ENCODE measurements at regions not wholly inside any gene's neighbourhood (a gene's known extent, or its start where the extent isn't known, plus 50 kb on each side); places are given as distances from the start of the nearest gene placed in this dataset.
"Not testable (repeated sequence)": the region's sequence is repeated elsewhere in the genome, so short reads cannot be mapped to it uniquely, and the experiment has no call there.

DNA sequence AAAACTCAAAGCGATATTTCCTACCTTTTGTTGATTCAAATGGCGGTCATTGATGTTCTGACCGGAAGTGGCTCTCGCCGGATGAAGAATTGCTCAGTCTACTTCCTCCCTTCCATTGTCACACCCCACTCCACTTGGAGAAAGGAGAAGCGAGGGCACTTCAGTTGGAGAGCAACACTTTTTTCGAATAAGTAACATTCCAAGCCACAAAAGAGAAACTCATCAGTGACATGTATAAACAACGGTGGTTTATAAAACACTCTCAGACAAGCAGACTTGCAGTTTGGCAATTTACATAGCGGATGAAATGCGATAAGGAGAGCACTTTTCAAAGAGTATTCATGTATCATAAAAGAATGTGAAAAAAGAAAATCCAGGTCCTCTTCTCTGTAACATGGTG is 919.1 kb downstream of the MCTP2 start:
- DNase-seq = no peak

- no peak for DNase-seq
These were observed 921.4 kb downstream of the MCTP2 start for GRCh38 chr15:95152741-95153140.

- not testable (repeated sequence) for DNase-seq
These were observed 921.8 kb downstream of the MCTP2 start for GRCh38 chr15:95153201-95153600.

DNA sequence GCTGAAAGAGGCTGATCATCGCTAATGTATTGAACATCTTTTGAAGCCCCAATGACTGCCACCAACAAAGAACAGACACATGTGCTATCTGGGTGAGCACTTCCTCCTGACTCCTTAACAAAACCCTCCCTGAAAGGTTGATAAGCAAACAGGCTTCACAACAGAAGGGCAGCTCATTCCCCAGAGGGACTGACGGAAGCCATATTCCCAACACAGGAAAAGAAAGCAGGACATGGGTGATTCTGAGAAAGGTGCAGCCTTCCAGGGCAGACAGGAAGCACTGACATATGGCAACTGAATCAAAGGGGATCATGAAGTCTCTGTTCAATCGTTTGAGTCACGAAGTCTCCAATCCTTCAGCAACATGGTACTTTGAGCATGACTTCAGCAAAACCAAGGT is 929.0 kb downstream of the MCTP2 start:
- no peak for DNase-seq

DNA sequence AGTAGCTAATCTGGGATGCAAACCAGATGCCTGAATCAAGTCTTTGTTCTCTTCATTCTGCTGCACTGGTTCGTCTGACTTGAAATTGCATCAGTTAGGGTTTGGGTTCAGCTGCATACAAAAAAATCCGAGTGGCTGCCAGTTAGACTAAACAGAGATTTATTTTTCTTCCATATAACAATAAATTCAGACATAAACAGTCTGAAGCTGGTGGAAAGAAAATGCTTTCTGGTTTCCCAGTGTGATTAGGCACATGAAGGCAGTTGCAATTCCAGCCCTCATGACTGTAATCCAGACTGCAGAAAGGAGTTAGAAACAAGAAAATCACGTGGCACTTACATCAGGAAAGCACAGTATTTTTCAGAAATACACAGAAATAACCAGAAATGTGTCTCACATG is 930.7 kb downstream of the MCTP2 start:
- DNase-seq = no peak

DNA sequence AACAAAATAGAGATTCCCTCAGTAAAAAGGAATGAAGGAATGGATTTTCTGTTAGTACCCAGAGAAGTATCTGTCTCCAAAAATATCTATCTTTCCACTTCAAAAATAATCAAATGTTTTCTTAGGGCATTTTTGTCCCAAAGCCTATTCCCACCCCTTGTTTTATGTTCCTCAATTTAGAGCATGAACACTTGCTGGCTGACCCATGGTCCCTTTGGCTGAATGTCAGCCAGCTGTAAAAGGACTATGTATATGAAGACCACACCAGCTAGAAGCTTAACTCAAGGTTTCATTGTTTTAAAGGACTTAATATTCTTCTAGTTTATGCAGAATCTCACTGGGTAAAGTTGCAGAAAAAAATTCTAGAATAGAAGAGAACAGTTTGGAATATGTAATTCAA is 931.2 kb downstream of the MCTP2 start:
- no peak for DNase-seq

DNA sequence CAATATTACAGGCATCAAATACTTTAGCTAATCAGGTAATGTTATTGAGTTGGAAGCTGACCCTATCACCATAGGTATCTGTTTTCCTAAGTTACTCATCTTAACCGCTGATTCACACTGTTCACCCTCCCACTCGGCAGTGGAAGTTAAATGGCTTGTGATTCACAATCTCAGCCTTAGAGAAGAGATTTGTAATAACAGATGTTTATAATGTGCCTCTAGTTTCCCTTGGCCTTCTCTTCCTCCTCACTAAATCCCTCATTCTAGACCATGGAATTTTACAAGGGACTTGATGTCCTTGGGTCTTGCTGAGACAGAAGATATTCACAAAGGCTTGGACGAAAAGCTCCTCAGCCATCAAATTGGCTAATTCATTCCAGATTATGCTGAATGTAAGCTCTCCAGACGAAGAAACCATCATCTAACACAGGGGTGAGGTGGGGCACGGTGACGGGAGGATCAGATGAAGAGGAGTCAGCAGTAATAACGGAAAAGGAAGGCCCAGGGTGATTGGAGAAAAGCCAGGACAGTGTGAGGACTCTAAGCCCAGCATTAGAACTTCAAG is 931.7 kb downstream of the MCTP2 start:
- DNase-seq = no peak

DNA sequence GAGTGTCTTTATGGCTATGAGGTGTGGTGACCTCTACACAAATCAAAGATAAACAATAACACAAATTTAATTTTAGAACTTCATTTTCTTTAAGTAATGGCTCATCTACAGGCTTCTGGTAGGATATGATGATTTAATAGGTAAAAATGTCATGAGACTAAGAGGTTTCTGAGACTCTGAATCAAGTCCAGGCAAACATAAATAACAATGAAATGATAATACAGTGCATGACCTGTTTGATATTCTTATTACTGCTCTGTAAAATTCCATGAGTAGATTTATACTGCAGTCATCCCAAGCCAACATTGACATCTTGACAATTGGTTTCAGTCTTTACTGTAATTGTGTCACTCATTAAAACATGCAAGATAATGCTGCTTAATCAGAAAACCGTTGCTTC is 936.8 kb downstream of the MCTP2 start:
- DNase-seq = no peak

GRCh38 chr15:95168951-95169431 is 937.6 kb downstream of the MCTP2 start:
- DNase-seq = no peak

DNA sequence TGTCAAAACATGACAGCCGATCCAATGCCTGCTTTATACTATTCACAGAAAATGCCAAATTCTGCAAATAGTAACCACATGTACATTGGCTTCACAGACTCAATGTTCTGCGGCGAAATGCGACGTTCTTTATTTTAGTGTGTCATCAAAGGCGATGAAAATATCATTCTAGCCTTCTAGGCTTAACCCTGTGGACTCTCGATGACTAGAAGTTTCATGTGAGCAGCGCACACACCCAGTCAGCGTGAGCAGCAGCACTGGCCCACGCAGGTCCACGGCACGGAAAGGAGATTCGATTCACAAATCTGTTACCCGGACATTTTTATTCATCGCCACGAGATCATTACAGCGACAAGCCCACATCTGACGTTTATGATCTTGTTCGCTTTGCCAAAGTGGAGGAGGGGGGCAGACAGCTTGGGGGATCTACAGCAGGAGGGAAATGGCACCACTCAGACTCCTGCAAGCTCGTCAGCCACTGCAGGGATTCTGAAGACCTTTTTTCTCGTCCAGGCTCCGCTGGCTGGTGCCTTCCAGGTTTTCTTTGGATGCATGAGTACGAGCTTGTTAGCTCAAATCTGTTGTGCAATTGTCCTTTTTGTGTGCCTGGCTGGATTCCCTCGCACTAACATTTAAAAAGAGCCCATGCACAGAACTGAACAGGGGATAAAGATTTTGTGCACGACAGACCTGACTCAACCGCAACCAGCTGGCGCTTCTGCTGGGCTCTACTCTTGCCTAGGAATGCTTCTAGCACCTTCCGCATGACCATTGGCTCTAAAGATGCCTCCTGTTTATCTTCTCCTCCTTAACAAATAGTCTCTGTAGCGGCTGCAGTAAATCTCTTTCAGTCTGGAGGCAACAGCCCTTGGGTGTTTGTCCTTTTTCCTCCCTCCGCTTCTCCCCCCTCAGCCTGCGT is 938.4 kb downstream of the MCTP2 start:
- DNase-seq = no peak

- no peak for DNase-seq
These were observed 939.4 kb downstream of the MCTP2 start for GRCh38 chr15:95170561-95171380.

- no peak for DNase-seq
These were observed 940.2 kb downstream of the MCTP2 start for GRCh38 chr15:95171564-95171963.

- no peak for DNase-seq
These were observed 943.2 kb downstream of the MCTP2 start for GRCh38 chr15:95174301-95175259.

DNA sequence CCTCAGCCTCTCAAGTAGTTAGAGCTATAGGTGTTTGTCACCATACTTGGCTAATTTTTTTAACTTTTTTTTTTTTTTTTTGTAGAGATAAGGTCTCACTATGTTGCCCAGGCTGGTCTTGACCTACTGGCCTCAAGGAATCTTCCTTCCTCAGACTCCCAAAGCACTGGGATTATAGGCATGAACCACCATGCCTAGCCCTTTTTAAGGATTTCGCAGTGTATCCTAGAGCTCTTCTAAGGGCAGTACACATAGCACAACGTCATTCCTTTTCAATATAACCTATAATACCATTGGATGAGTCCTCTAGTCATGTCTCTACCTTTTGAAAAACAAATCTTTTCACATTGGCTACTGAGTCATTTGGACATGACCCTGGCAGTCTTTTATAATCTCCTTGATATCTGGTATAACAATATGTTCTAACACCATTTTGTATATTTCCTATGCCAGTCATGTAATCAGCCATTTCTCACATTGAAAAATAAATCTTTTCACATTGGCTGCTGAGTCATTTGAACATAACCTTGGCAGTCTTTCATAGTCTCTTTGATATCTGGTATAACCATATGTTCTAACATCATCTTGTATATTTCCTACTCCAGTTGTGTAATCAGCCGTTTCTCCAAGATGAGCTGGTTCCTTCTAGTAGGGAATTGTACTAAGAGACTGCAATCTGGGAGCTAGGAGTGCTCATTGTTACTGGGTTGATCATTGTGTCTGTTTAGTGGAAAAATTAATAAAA is 944.7 kb downstream of the MCTP2 start:
- no peak for DNase-seq

- no peak for DNase-seq
These were observed 945.6 kb downstream of the MCTP2 start for GRCh38 chr15:95176794-95177577.

DNA sequence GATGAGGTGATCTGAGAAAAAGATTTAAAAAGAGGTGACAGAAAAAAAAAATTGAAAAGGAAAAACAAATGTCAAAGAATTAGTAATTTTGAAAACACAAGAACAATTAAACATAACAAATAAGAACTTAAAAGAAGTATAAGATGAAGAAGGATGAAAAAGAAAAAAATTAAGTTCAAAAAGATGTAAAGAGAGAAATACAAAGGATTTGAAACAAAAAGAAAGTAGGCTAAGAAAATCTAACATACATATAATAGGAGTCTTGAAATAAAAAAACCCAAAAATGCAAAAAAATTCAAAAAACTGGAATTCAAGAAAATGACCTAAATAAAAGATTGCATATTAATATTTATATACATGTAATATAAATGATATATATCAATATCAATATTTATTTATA is 949.2 kb downstream of the MCTP2 start:
- DNase-seq = no peak

DNA sequence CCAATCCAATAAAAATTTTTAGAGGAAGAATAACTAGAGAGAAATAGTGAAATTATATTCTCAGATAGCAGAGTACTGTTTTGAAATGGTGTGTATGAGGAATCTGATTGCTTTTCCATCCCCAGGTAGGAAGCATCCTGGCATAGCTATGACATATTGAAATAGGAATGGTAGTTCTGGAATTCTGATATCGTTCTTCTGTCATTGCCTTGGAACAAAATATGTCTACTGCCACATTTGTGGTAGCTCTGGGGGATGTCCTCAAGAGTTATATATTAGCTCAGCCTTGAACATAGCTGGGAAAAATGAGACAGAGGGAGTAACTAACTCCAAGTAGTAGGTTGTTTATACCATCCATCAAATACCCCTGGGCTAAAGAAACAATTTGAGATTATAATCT is 950.7 kb downstream of the MCTP2 start:
- no peak for DNase-seq

DNA sequence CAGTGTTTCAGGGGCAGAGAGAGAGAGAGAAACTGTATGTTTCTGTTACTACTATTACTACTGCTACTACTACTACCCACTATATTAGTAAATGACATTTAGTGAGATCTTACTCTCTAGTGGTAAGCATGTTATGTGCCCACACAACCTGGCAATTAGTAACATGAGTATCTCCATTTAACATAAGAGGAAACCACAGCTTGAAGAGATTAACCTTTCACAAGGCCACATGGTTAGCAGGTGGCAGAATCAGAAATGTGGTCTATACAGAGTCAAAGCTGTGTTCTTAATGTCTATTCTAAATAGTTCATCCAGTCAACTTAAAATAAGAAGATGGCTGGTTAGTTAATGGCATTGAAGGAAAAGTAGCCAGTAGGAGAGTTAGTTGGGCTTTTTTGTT is 961.6 kb downstream of the MCTP2 start:
- no peak for DNase-seq

GRCh38 chr15:95194746-95195145 is 963.4 kb downstream of the MCTP2 start:
- DNase-seq = no peak

GRCh38 chr15:95196176-95196915 is 965.0 kb downstream of the MCTP2 start:
- DNase-seq = no peak
